Neural cell (in vitro differentiated cells): ENCODE measurements at regions not wholly inside any gene's neighbourhood (a gene's known extent, or its start where the extent isn't known, plus 50 kb on each side); places are given as distances from the start of the nearest gene placed in this dataset.

Experiments
- H2AFZ ChIP-seq: fragments of 200-600, 300-800 bp; sonication (generic), shearing (Covaris generic); 2 replicates; pipeline ENCODE4 v1.6.0; 2014; ENCODE audit warnings: low read depth, mild to moderate bottlenecking, antibody characterized with exemption, low read length, moderate library complexity
- H3F3A ChIP-seq: fragments of 200-600 bp; shearing (Covaris generic); 2 replicates; pipeline ENCODE4 v1.6.1; 2016; ENCODE audit warnings: mild to moderate bottlenecking, moderate library complexity, mixed read lengths, antibody characterized with exemption, low read length; ENCODE audit not compliant: insufficient read depth, poor library complexity, severe bottlenecking
- H3K27ac ChIP-seq: fragments of 200-600, 300-800 bp; sonication (generic), shearing (Covaris generic); 2 replicates; pipeline ENCODE4 v1.5.1; 2014; ENCODE audit warnings: mild to moderate bottlenecking, low read length, moderate library complexity
- H3K27me3 ChIP-seq: fragments of 300-800, 200-600 bp; sonication (generic), shearing (Covaris generic); 2 replicates; pipeline ENCODE4 v1.6.0; 2014; ENCODE audit warnings: mild to moderate bottlenecking, low read depth, low read length, moderate library complexity; ENCODE audit not compliant: insufficient read depth
- H3K36me3 ChIP-seq: fragments of 300-800, 200-600 bp; sonication (generic), shearing (Covaris generic); 2 replicates; pipeline ENCODE4 v1.5.1; 2014; ENCODE audit warnings: mild to moderate bottlenecking, antibody characterized with exemption, low read length, moderate library complexity; ENCODE audit not compliant: insufficient read depth
- H3K4me2 ChIP-seq: fragments of 300-800, 200-600 bp; sonication (generic), shearing (Covaris generic); 2 replicates; pipeline ENCODE4 v1.6.0; 2014; ENCODE audit warnings: mild to moderate bottlenecking, low read length
- H3K4me3 ChIP-seq: fragments of 300-800, 200-600 bp; sonication (generic), shearing (Covaris generic); 2 replicates; pipeline ENCODE4 v1.5.1; 2014; ENCODE audit warnings: mild to moderate bottlenecking, low read length, moderate library complexity
- H3K79me2 ChIP-seq: fragments of 200-600 bp; shearing (Covaris generic); replicated peaks from 2 replicates; pipeline ENCODE4 v1.6.0; 2014; ENCODE audit warnings: mild to moderate bottlenecking, low read length, moderate library complexity; ENCODE audit not compliant: insufficient read depth
- H3K9ac ChIP-seq: fragments of 300-800, 200-600 bp; sonication (generic), shearing (Covaris generic); 2 replicates; pipeline ENCODE4 v1.6.1; 2016; ENCODE audit warnings: mild to moderate bottlenecking, low read length, mixed read lengths
- H3K9me2 ChIP-seq: fragments of 200-600 bp; shearing (Covaris generic); 2 replicates; pipeline ENCODE4 v1.6.1; 2016; ENCODE audit warnings: mild to moderate bottlenecking, low read length, mixed read lengths; ENCODE audit not compliant: insufficient read depth
- H3K9me3 ChIP-seq: fragments of 200-600, 300-800 bp; sonication (generic), shearing (Covaris generic); 2 replicates; pipeline ENCODE4 v1.6.1; 2016; ENCODE audit warnings: mild to moderate bottlenecking, mixed run types, low read length, moderate library complexity, mixed read lengths
- H4K20me1 ChIP-seq: fragments of 200-600 bp; shearing (Covaris generic); 2 replicates; pipeline ENCODE4 v1.6.1; 2016; ENCODE audit warnings: mild to moderate bottlenecking, mixed run types; ENCODE audit not compliant: insufficient read depth
- EP300 ChIP-seq: fragments of 450-650 bp; conservative IDR thresholded peaks from 2 replicates; pipeline ENCODE4 v1.6.1; 2014; ENCODE audit warnings: antibody characterized with exemption, mild to moderate bottlenecking, moderate library complexity; ENCODE audit not compliant: poor library complexity, severe bottlenecking
- EZH2 ChIP-seq: fragments of 200-600, 300-800 bp; shearing (Covaris generic), sonication (generic); IDR thresholded peaks from 2 replicates; pipeline ENCODE4 v1.6.1; 2014; ENCODE audit warnings: antibody characterized with exemption, low read length, borderline replicate concordance, mild to moderate bottlenecking; ENCODE audit not compliant: insufficient read depth, poor library complexity, severe bottlenecking
- MXI1 ChIP-seq: fragments of 450-650 bp; conservative IDR thresholded peaks from 2 replicates; pipeline ENCODE4 v1.6.1; 2014; ENCODE audit warnings: antibody characterized with exemption, mild to moderate bottlenecking; ENCODE audit not compliant: poor library complexity, severe bottlenecking
- POLR2AphosphoS5 ChIP-seq: IDR thresholded peaks from 2 replicates; pipeline ENCODE4 v1.6.1; 2012
- RAD21 ChIP-seq: fragments of 450-650 bp; conservative IDR thresholded peaks from 2 replicates; pipeline ENCODE4 v1.6.1; 2014; ENCODE audit warnings: antibody characterized with exemption, mild to moderate bottlenecking, moderate library complexity
- SMC3 ChIP-seq: fragments of 450-650 bp; conservative IDR thresholded peaks from 2 replicates; pipeline ENCODE4 v1.6.1; 2014; ENCODE audit warnings: antibody characterized with exemption, mild to moderate bottlenecking, moderate library complexity; ENCODE audit not compliant: poor library complexity
- TAF1 ChIP-seq: IDR thresholded peaks from 2 replicates; pipeline ENCODE4 v1.6.1; 2012; ENCODE audit warnings: low read depth
- TF ChIP-seq, protein P1 (sequence below): IDR thresholded peaks from 2 replicates; pipeline ENCODE4 v1.6.1; 2012; ENCODE audit warnings: borderline replicate concordance
- TF ChIP-seq, protein P2 (sequence below): fragments of 450-650 bp; IDR thresholded peaks from 2 replicates; pipeline ENCODE4 v1.5.1; 2014; ENCODE audit warnings: antibody characterized with exemption, mild to moderate bottlenecking, moderate library complexity; ENCODE audit not compliant: poor library complexity, severe bottlenecking

DNA sequence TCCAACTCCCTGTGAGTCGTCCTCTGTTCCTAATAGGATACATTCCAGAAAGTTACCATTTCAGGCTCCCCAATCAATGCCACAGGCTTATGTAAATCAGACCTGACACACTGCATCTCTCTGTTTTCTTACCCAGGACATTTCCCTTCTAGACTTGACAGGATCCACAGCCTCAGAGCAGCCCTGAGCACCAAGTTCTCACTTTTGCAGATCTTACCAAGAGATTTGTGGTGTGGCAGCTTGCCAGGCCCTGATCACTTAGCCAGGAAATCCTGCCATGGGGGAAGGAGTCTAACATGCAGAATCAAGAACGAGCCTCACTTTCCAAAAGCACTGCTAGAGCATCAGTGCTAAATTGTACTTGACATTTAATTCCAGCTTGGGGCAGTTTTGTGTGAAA lies 202.9 kb downstream of the TBX15 start:
- no peak for TF ChIP-seq POLR2AphosphoS5
- H3K27ac ChIP-seq = no peak overlapping the region
- no peak overlapping the region for H3K4me3 ChIP-seq
- no peaks in the 10 kb centered on the region for H3K79me2 ChIP-seq
- H3F3A ChIP-seq = no peaks in the 10 kb centered on the region
- no peaks in the 10 kb centered on the region for H3K9me3 ChIP-seq
- no peaks in the 10 kb centered on the region for H3K27me3 ChIP-seq
- H2AFZ ChIP-seq = no peak overlapping the region
- H3K36me3 ChIP-seq = no peaks in the 10 kb centered on the region
- no peaks in the 10 kb centered on the region for H3K9me2 ChIP-seq
- H4K20me1 ChIP-seq = no peaks in the 10 kb centered on the region
- H3K9ac ChIP-seq = no peak overlapping the region
- no peak overlapping the region for H3K4me2 ChIP-seq

DNA sequence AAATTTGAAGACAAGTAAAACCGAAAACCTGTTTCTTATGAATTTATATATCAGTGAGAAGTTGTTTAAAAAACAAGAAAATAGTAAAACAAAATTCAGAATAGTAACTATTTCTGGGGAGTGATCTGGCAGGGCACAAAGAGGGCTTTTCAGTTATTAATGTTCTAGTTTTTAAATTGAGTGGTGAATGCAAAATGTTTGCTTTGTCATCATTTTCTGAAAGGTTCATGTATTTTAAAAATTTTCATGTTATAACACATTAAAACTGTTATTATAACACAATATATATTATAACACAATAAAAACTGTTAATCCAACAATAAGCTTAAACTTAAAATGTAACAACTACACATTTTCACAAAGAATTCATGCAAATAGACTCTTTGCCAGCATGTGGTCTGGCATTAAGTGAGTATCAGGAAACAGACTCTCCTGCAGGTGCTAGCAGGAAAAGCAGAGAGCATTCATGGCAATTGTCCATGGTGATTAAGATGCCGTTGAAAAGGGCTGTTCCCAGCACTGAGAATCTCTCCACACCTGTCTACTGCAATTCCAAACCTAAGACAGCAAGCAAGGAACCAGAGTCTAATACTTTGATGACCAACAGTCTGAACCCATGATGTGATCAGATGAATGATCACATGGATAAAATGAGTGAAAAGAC lies 204.9 kb downstream of the TBX15 start:
- Histone ChIP-seq H3K4me2 (no peak overlapping the region), H3K27ac (no peak overlapping the region), H3K79me2 (no peaks in the 10 kb centered on the region), H2AFZ (no peak overlapping the region), H3K4me3 (no peak overlapping the region), H3F3A (no peaks in the 10 kb centered on the region), H4K20me1 (no peaks in the 10 kb centered on the region), H3K36me3 (no peaks in the 10 kb centered on the region), H3K9me3 (no peaks in the 10 kb centered on the region), H3K9ac (no peak overlapping the region), H3K27me3 (no peaks in the 10 kb centered on the region), H3K9me2 (no peaks in the 10 kb centered on the region)
- no peak for TF ChIP-seq SMC3
- TF ChIP-seq, protein P1, sequence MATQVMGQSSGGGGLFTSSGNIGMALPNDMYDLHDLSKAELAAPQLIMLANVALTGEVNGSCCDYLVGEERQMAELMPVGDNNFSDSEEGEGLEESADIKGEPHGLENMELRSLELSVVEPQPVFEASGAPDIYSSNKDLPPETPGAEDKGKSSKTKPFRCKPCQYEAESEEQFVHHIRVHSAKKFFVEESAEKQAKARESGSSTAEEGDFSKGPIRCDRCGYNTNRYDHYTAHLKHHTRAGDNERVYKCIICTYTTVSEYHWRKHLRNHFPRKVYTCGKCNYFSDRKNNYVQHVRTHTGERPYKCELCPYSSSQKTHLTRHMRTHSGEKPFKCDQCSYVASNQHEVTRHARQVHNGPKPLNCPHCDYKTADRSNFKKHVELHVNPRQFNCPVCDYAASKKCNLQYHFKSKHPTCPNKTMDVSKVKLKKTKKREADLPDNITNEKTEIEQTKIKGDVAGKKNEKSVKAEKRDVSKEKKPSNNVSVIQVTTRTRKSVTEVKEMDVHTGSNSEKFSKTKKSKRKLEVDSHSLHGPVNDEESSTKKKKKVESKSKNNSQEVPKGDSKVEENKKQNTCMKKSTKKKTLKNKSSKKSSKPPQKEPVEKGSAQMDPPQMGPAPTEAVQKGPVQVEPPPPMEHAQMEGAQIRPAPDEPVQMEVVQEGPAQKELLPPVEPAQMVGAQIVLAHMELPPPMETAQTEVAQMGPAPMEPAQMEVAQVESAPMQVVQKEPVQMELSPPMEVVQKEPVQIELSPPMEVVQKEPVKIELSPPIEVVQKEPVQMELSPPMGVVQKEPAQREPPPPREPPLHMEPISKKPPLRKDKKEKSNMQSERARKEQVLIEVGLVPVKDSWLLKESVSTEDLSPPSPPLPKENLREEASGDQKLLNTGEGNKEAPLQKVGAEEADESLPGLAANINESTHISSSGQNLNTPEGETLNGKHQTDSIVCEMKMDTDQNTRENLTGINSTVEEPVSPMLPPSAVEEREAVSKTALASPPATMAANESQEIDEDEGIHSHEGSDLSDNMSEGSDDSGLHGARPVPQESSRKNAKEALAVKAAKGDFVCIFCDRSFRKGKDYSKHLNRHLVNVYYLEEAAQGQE = no peak
- no peak for TF ChIP-seq MXI1
- TF ChIP-seq EP300 = no peak
- TF ChIP-seq TAF1 = no peak
- no peak for TF ChIP-seq RAD21
- TF ChIP-seq EZH2 = no peak

DNA sequence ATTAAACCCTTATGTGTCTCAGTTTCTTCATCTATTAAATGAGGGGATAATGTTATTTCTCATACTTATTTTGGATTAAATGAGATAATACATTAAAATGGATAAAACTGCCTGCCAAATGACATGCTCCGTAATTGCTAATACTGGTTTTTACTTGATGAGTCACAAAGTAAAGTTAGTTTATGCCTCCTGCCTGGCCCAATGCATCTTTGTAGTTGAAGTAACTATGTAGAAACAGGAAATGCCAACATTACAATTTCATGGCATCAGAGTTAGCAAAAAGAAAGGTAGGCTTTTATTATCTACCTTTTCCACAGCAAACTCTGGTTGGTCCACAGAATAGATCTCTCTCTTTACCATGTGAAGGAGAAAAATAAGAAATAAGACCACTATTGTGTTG lies 214.5 kb downstream of the TBX15 start:
- H3K9ac ChIP-seq = no peak overlapping the region
- no peak overlapping the region for H3K27ac ChIP-seq
- H3K9me3 ChIP-seq = no peaks in the 10 kb centered on the region
- H2AFZ ChIP-seq = no peak overlapping the region
- H3K4me3 ChIP-seq = no peak overlapping the region
- no peak for TF ChIP-seq RAD21
- no peak for TF ChIP-seq EP300
- TF ChIP-seq POLR2AphosphoS5 = no peak
- TF ChIP-seq, protein P2, sequence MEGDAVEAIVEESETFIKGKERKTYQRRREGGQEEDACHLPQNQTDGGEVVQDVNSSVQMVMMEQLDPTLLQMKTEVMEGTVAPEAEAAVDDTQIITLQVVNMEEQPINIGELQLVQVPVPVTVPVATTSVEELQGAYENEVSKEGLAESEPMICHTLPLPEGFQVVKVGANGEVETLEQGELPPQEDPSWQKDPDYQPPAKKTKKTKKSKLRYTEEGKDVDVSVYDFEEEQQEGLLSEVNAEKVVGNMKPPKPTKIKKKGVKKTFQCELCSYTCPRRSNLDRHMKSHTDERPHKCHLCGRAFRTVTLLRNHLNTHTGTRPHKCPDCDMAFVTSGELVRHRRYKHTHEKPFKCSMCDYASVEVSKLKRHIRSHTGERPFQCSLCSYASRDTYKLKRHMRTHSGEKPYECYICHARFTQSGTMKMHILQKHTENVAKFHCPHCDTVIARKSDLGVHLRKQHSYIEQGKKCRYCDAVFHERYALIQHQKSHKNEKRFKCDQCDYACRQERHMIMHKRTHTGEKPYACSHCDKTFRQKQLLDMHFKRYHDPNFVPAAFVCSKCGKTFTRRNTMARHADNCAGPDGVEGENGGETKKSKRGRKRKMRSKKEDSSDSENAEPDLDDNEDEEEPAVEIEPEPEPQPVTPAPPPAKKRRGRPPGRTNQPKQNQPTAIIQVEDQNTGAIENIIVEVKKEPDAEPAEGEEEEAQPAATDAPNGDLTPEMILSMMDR = no peak
- H3K79me2 ChIP-seq = no peaks in the 10 kb centered on the region
- H4K20me1 ChIP-seq = no peaks in the 10 kb centered on the region
- no peaks in the 10 kb centered on the region for H3F3A ChIP-seq
- H3K9me2 ChIP-seq = no peaks in the 10 kb centered on the region
- no peak overlapping the region for H3K4me2 ChIP-seq
- no peaks in the 10 kb centered on the region for H3K36me3 ChIP-seq
- H3K27me3 ChIP-seq = no peaks in the 10 kb centered on the region
